HG03442 (cell line): ENCODE measurements at regions not wholly inside any gene's neighbourhood (a gene's known extent, or its start where the extent isn't known, plus 50 kb on each side); places are given as distances from the start of the nearest gene placed in this dataset.

Experiments used
- ATAC-seq: cut with Tn5 transposase; IDR thresholded peaks from one replicate; pipeline ENCODE4 v1.9.1; 2021; ENCODE audit warnings: mild to moderate bottlenecking, moderate library complexity; ENCODE audit not compliant: unreplicated experiment

DNA sequence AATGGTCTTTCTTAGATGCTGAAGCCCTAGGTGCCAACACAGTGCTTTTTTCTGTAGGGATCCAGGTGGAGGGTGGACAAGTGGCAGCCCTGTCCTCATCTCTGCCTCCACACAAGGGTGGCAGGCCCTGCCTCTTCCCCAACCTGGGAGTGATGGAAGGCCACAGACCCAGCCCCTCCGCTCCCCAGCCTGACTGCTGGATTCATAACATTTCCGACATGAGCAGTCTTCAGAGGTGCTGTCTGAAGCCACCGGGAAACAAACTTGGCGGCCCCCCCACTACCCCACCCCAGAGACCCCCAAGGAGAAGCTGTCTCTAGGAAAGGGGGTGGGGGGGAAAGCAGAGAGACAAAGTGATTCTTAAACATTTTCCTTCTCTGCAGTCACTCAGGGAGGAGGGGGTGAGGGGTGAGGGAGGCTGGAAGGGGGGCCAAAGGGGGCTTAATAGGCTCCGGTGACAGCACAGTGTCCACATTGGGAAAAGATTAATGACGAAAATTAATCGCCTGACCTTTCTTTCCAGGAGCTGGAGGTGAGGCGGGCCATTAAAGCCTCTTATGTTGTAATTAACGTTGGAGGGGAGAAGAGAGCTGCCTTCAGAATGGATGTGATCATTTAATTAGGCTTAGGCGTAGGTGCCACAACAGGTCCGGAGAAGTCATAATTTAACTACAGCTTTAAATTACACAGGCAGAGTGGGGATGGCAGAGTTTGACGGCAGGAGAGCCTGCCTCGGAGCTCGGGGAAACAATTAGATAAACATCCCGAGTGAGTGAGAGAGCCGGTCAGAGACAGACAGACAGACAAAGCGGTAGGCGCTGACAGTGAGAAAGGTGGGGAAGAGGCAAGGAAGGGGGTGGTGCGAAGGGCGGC is 76.8 kb upstream of the FOXP4 start:
- ATAC-seq: no peak

GRCh38 chr6:41470029-41470330 is 76.2 kb upstream of the FOXP4 start:
- no peak for ATAC-seq

DNA sequence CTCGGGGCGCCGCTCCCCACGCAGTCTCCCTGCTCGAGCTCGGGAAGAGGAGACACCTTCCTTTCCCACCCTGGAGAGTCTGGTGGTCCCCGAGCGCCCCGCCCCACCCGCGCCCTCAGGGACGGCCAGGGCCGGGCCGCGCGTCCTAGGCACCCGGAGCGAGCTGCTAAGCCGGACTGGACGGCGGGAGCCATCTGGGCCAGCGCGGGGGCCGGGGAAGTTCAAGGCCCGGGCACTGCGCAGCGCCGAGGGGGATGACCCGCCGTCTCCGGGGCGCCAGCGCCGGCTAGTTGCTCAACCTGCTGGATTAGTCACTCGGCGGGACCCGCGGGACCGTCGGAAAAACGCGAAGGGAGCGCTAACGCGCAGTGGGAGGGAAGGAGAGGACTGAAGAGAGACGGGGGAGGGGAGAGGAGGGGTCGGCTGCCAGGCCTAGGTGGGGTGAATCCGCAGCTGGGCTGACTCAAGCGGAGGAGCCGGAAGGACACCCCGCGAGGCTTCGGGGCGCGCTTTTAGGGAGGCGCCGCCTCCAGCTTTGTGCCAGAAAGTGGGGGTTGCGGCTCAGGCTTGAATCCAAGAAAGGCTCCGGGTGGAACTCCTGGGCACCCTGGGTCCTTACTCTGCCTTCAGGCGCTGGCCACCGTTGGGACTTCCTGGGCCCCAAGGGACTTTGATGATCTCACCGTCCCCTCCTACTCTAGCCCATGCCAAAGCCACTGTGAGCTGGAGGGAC is 75.7 kb upstream of the FOXP4 start:
- no peak for ATAC-seq

GRCh38 chr6:41471064-41471895 is 74.9 kb upstream of the FOXP4 start:
- ATAC-seq: no peak

- ATAC-seq: no peak
These were observed 71.8 kb upstream of the FOXP4 start for GRCh38 chr6:41474213-41474933.

- ATAC-seq: no peak
These were observed 71.0 kb upstream of the FOXP4 start for GRCh38 chr6:41475164-41475563.

GRCh38 chr6:41475737-41476357 is 70.3 kb upstream of the FOXP4 start:
- ATAC-seq: no peak

- no peak for ATAC-seq
These were observed 69.8 kb upstream of the FOXP4 start for GRCh38 chr6:41476401-41476800.

DNA sequence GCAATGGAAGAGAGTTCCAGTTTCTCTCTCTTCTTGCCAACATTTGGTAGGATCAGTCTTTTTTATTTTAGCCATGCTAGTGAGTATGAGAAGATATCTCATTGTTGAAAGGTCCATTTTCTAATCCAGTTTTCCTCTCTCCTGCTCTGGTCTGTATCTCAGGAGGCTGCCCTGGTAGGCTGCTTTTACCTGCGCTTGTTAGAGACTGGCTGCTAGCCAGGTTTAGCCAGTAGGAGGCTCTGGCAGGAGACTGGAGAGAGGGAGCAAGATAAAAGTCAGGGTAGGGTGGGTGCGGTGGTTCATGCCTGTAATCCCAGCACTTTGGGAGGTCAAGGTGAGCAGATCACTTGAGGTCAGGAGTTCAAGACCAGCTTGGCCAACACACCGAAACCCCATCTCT is 68.6 kb upstream of the FOXP4 start:
- no peak for ATAC-seq

GRCh38 chr6:41483943-41484342 is 62.2 kb upstream of the FOXP4 start:
- no peak for ATAC-seq

GRCh38 chr6:41487860-41488432 is 58.2 kb upstream of the FOXP4 start:
- no peak for ATAC-seq

GRCh38 chr6:41488433-41489119 is 57.6 kb upstream of the FOXP4 start:
- peak; percentile 53 for ATAC-seq

GRCh38 chr6:41489120-41489851 is 56.9 kb upstream of the FOXP4 start:
- ATAC-seq: no peak

- no peak for ATAC-seq
These were observed 53.8 kb upstream of the FOXP4 start for GRCh38 chr6:41492261-41492891.

GRCh38 chr6:41494212-41495110 is 51.7 kb upstream of the FOXP4 start:
- ATAC-seq: no peak
